GM23248 (cell line): ENCODE measurements at regions not wholly inside any gene's neighbourhood (a gene's known extent, or its start where the extent isn't known, plus 50 kb on each side); places are given as distances from the start of the nearest gene placed in this dataset.
"Not testable (repeated sequence)": the region's sequence is repeated elsewhere in the genome, so short reads cannot be mapped to it uniquely, and the experiment has no call there.

Experiments used
- DNase-seq: peaks from one replicate; pipeline ENCODE4 v3.0.0-alpha.2; 2015
- H2AFZ ChIP-seq: fragments of 200-600 bp; sonication (generic); 2 replicates; pipeline ENCODE4 v1.6.1; 2016; ENCODE audit warnings: antibody characterized with exemption
- H3F3A ChIP-seq: fragments of 200-600 bp; sonication (generic); 2 replicates; pipeline ENCODE4 v1.6.1; 2016; ENCODE audit warnings: mild to moderate bottlenecking, antibody characterized with exemption, mixed run types; ENCODE audit not compliant: insufficient read depth
- H3K27ac ChIP-seq: fragments of 200-600 bp; sonication (generic); 2 replicates; pipeline ENCODE4 v1.5.1; 2016; ENCODE audit warnings: mild to moderate bottlenecking
- H3K27me3 ChIP-seq: fragments of 200-600 bp; sonication (generic); replicated peaks from 2 replicates; pipeline ENCODE4 v1.6.1; 2016; ENCODE audit warnings: mild to moderate bottlenecking; ENCODE audit not compliant: insufficient read depth
- H3K36me3 ChIP-seq: fragments of 200-600 bp; sonication (generic); 2 replicates; pipeline ENCODE4 v1.6.1; 2016; ENCODE audit warnings: low read depth, mild to moderate bottlenecking
- H3K4me1 ChIP-seq: fragments of 200-600 bp; sonication (generic); 2 replicates; pipeline ENCODE4 v1.6.1; 2016; ENCODE audit warnings: mild to moderate bottlenecking; ENCODE audit not compliant: insufficient read depth
- H3K4me2 ChIP-seq: fragments of 200-600 bp; sonication (generic); one replicate; pipeline ENCODE4 v1.6.1; 2016; ENCODE audit warnings: mild to moderate bottlenecking; ENCODE audit not compliant: unreplicated experiment
- H3K4me3 ChIP-seq: fragments of 200-600 bp; sonication (generic); 2 replicates; pipeline ENCODE4 v1.5.1; 2016; ENCODE audit warnings: mild to moderate bottlenecking
- H3K79me2 ChIP-seq: fragments of 200-600 bp; sonication (generic); 2 replicates; pipeline ENCODE4 v1.6.1; 2016; ENCODE audit warnings: mild to moderate bottlenecking; ENCODE audit not compliant: insufficient read depth
- H3K9ac ChIP-seq: fragments of 200-600 bp; sonication (generic); 2 replicates; pipeline ENCODE4 v1.6.1; 2016; ENCODE audit warnings: mild to moderate bottlenecking
- H3K9me2 ChIP-seq: fragments of 200-600 bp; sonication (generic); 2 replicates; pipeline ENCODE4 v1.6.1; 2016; ENCODE audit warnings: mixed run types, mild to moderate bottlenecking, moderate library complexity; ENCODE audit not compliant: insufficient read depth
- H3K9me3 ChIP-seq: fragments of 200-600 bp; sonication (generic); one replicate; pipeline ENCODE4 v1.6.1; 2017; ENCODE audit warnings: low read depth
- H4K20me1 ChIP-seq: fragments of 200-600 bp; sonication (generic); 2 replicates; pipeline ENCODE4 v1.6.0; 2016; ENCODE audit not compliant: insufficient read depth
- EZH2 ChIP-seq: fragments of 200-600 bp; sonication (generic); IDR thresholded peaks from 2 replicates; pipeline ENCODE4 v1.6.1; 2018; ENCODE audit warnings: antibody characterized with exemption, mild to moderate bottlenecking; ENCODE audit not compliant: insufficient read depth, poor library complexity, severe bottlenecking
- EZH2phosphoT487 ChIP-seq: fragments of 200-600 bp; sonication (generic); IDR thresholded peaks from 2 replicates; pipeline ENCODE4 v1.6.1; 2018; ENCODE audit warnings: antibody characterized with exemption, moderate library complexity, mild to moderate bottlenecking, low read depth; ENCODE audit not compliant: insufficient read depth
- WGBS, 2 experiments: methylation state at CpG; one replicate each; pipeline ENCODE4 v1.1.6; 2015 to 2017; ENCODE audit warnings: low lambda C conversion rate in 2 of 2, low coverage in 1 of 2; ENCODE audit errors: missing lambda C conversion rate in 2 of 2; 5-methylcytosine and 5-hydroxymethylcytosine counted together
- in situ Hi-C: fragments of 300-500 bp; cut with MboI; formaldehyde crosslinking; loops from 2 replicates; pipeline ENCODE4 v1.15.0; 2020

DNA sequence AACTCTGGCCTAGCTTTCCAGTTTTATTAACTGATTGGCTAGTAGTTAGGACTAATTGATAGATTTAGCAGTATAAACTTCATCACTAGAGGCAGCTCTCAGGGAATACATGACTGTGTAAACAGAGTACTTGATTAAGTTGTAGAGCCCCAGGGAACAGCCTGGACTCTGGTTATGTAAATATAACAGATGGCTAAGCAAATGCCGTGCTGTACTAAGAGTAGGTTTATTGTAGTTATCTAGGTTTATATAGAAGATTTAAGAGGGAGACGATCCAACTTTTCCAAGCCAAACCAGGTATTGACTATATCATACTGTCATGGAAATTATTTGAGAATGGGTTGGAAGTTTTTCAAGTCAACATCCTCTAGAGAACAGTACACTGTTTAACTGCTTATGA, 463.4 kb upstream of the GRID2 start:
- no peaks in the 10 kb centered on the region for H3K79me2 ChIP-seq
- no peak overlapping the region for H3K27ac ChIP-seq
- no peak overlapping the region for H3K4me3 ChIP-seq
- H3K36me3 ChIP-seq = no peaks in the 10 kb centered on the region
- no peaks in the 10 kb centered on the region for H3K4me1 ChIP-seq
- H2AFZ ChIP-seq = no peak overlapping the region
- DNase-seq = no peak
- no peaks in the 10 kb centered on the region for H3K9me3 ChIP-seq
- H3K9ac ChIP-seq = no peak overlapping the region
- H3K4me2 ChIP-seq = no peak overlapping the region
- 9 to 14% methylated on average over 2 of the region's 2 CpGs for WGBS, 2 experiments
- no peaks in the 10 kb centered on the region for H3K27me3 ChIP-seq
- TF ChIP-seq EZH2 (no peak), EZH2phosphoT487 (no peak)
- H4K20me1 ChIP-seq = no peaks in the 10 kb centered on the region
- no peaks in the 10 kb centered on the region for H3K9me2 ChIP-seq
- H3F3A ChIP-seq = no peaks in the 10 kb centered on the region
- in situ Hi-C loops = no loop called here

DNA sequence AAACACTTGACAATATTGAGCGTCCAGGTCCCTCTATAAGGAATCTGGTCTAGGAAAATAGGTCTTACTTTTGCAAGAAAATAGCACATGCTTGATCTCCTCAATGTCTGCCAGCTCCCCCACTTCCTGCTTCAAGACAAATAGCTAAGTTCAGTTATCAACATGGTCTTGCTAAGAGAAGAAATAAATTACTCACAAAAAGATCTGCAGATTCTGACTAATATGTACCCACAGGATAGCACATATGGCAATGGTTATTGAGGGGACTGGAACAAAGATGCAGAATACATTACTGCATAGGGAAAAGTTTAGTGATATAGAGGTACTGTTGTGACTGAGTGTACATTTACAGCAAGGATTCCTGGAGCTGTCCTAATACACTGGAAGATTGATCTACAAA, 457.5 kb upstream of the GRID2 start:
- Histone ChIP-seq H3K9me2 (no peaks in the 10 kb centered on the region), H3K9ac (no peak overlapping the region), H3K4me1 (no peaks in the 10 kb centered on the region), H3K27ac (no peak overlapping the region), H3K79me2 (no peaks in the 10 kb centered on the region), H3K4me2 (no peak overlapping the region), H3K9me3 (no peaks in the 10 kb centered on the region), H3K4me3 (no peak overlapping the region), H2AFZ (no peak overlapping the region), H3K36me3 (no peaks in the 10 kb centered on the region), H4K20me1 (no peaks in the 10 kb centered on the region), H3K27me3 (no peaks in the 10 kb centered on the region), H3F3A (no peaks in the 10 kb centered on the region)
- in situ Hi-C loops = no loop called here
- no peak for DNase-seq
- TF ChIP-seq EZH2phosphoT487 (no peak), EZH2 (no peak)
- 0% methylated on average over 1 of the region's 1 CpG for WGBS, 2 experiments

DNA sequence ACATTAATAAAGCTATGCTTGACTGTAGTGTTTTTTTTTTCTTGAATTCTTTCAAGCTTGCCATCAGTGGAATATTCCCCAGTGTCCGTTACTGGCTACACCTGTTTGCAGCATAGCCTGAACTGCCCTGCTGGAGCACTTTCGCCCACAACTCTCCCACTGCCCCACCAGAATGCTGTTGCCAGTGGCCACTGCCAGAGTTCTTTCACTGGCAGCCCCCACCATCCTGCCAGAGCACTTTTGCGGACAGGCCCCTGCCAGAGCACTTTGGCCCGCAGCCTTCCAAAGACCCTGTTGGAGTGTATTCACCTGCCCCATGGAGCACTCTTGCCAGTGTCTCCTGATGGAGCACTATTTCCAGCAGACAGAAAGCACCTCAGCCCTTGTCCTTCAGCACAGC, 452.3 kb upstream of the GRID2 start:
- Histone ChIP-seq H3K4me1 (no peaks in the 10 kb centered on the region), H3F3A (no peaks in the 10 kb centered on the region), H4K20me1 (no peaks in the 10 kb centered on the region), H3K9me3 (no peaks in the 10 kb centered on the region), H3K4me2 (no peak overlapping the region), H2AFZ (no peak overlapping the region), H3K4me3 (no peak overlapping the region), H3K9ac (no peak overlapping the region), H3K36me3 (no peaks in the 10 kb centered on the region), H3K27me3 (no peaks in the 10 kb centered on the region), H3K79me2 (no peaks in the 10 kb centered on the region), H3K27ac (no peak overlapping the region), H3K9me2 (no peaks in the 10 kb centered on the region)
- DNase-seq = no peak
- in situ Hi-C loops = no loop called here
- 26 to 31% methylated on average over 4 of the region's 4 CpGs for WGBS, 2 experiments
- TF ChIP-seq EZH2 (no peak), EZH2phosphoT487 (no peak)

DNA sequence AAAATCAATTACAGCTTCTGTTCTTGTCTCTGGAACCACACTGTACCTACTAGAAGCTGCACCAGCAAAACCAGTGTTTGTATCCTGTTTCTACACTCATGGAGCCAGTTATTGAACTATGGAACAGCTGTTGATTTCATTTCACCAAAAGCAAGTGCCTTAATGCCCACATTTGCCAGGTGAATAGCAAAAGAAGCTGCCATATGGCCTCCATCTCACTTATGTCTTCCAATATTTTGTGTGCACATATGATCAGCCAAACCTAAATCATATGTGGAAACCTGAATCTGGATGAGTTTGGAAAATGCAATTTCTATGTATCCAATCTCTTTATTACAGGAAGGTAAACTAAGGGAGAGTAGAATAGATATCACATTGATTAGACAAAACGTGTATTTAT, 415.8 kb upstream of the GRID2 start:
- Histone ChIP-seq H3K27ac (no peak overlapping the region), H3F3A (no peaks in the 10 kb centered on the region), H3K9ac (no peak overlapping the region), H3K4me1 (no peaks in the 10 kb centered on the region), H3K9me2 (no peaks in the 10 kb centered on the region), H3K4me3 (no peak overlapping the region), H4K20me1 (no peaks in the 10 kb centered on the region), H3K27me3 (no peaks in the 10 kb centered on the region), H3K4me2 (no peak overlapping the region), H3K9me3 (no peaks in the 10 kb centered on the region), H2AFZ (no peak overlapping the region), H3K79me2 (no peaks in the 10 kb centered on the region), H3K36me3 (no peaks in the 10 kb centered on the region)
- no peak for TF ChIP-seq EZH2phosphoT487
- TF ChIP-seq EZH2 = no peak
- in situ Hi-C loops = no loop called here
- no peak for DNase-seq
- WGBS, 2 experiments = 3 to 4% methylated on average over 1 of the region's 1 CpG

DNA sequence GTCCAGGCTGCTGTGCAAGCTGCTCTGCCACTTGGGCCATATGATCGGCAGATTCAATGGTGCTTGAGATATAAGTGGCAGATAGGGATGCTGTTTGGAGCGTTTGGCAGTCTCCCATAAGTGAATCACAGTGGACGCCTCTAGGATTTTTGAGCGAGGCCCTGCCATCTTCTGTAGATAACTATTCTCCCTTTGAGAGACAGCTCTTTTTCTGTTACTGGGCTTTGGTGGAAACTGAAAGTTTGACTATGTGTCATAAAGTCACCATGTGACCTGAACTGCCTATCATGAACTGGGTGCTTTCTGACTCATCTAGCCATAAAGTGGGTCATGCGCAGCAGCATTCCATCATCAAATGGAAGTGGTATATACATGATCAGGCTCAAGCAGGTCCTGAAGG, 412.5 kb upstream of the GRID2 start:
- H2AFZ ChIP-seq, H3K4me3 ChIP-seq, H3F3A ChIP-seq, DNase-seq, H3K27me3 ChIP-seq, H3K9me3 ChIP-seq, H3K36me3 ChIP-seq, H3K4me2 ChIP-seq, in situ Hi-C loops, H3K79me2 ChIP-seq, H3K9ac ChIP-seq, H3K4me1 ChIP-seq, H4K20me1 ChIP-seq, H3K27ac ChIP-seq, H3K9me2 ChIP-seq: not testable (repeated sequence)
- WGBS, 2 experiments = 31 to 34% methylated on average over 5 of the region's 5 CpGs
